GM12878 (cell line): ENCODE measurements at regions not wholly inside any gene's neighbourhood (a gene's known extent, or its start where the extent isn't known, plus 50 kb on each side); places are given as distances from the start of the nearest gene placed in this dataset.

ENCODE experiments used
- ATAC-seq: fragments of 200-7000 bp; cut with Tn5 transposase; 3 replicates; pipeline ENCODE4 v1.9.1; 2020; ENCODE audit warnings: mild to moderate bottlenecking, moderate library complexity
- BruUV-seq: library from RNA; stranded (reverse); fragments of 400-500 nt; replicated peaks from 2 replicates; lab custom pipeline; 2021; lab: Mats Ljungman, UMichigan
- CTCF ChIA-PET: fragments of 300-600 bp; sonication (Branson Sonifier 250); formaldehyde crosslinking; extraction: SDS; loops from one replicate; lab custom pipeline; 2021; ENCODE audit warnings: inconsistent platforms; lab: Yijun Ruan, JAX
- POLR2A ChIA-PET: fragments of 350-600 bp; formaldehyde crosslinking; extraction: SDS; loops from one replicate; lab custom pipeline; 2021; ENCODE audit warnings: inconsistent platforms; lab: Charles Lee
- RAD21 ChIA-PET: fragments of 300-600 bp; sonication (Branson Sonifier 250); formaldehyde crosslinking; loops from one replicate; lab custom pipeline; 2023; ENCODE audit warnings: antibody characterized with exemption; ENCODE audit not compliant: unreplicated experiment; lab: Charles Lee
- SMC1A ChIA-PET: fragments of 300-600 bp; sonication (Branson Sonifier 250); formaldehyde crosslinking; loops from one replicate; lab custom pipeline; 2023; ENCODE audit not compliant: unreplicated experiment, uncharacterized antibody; lab: Charles Lee
- DNase-seq: peaks from one replicate; pipeline ENCODE4 v3.0.0-alpha.2; 2011; ENCODE audit warnings: low read depth, low spot score
- FAIRE-seq: peaks from 3 replicates; lab custom pipeline; 2011; peaks lifted over from hg19 to GRCh38; lab: Jason Lieb, UNC
- H2AFZ ChIP-seq: 2 replicates; pipeline ENCODE4 v1.6.0; 2011; ENCODE audit warnings: low read depth, low read length, control low read depth; ENCODE audit not compliant: control insufficient read depth
- H3K27ac ChIP-seq: 2 replicates; pipeline ENCODE4 v1.5.1; 2011; ENCODE audit warnings: control low read depth; ENCODE audit not compliant: control insufficient read depth, insufficient read depth
- H3K27me3 ChIP-seq, 2 experiments: replicated peaks in 1 of 2; 2 replicates each; pipeline versions ENCODE4 v1.6.0 to v1.6.1; 2011; ENCODE audit warnings: low read length in 1 of 2; ENCODE audit not compliant: control insufficient read depth in 2 of 2, insufficient read depth in 2 of 2
- H3K36me3 ChIP-seq, 2 experiments: 2 replicates each; pipeline ENCODE4 v1.5.1; 2011; ENCODE audit warnings: low read length in 1 of 2; ENCODE audit not compliant: control insufficient read depth in 2 of 2, insufficient read depth in 2 of 2
- H3K4me1 ChIP-seq: 2 replicates; pipeline ENCODE4 v1.6.1; 2011; ENCODE audit warnings: mild to moderate bottlenecking, low read length, moderate library complexity, mixed read lengths; ENCODE audit not compliant: control insufficient read depth, insufficient read depth
- H3K4me2 ChIP-seq: 2 replicates; pipeline ENCODE4 v1.6.0; 2011; ENCODE audit warnings: control low read depth; ENCODE audit not compliant: control insufficient read depth, insufficient read depth
- H3K4me3 ChIP-seq: fragments of 200-600 bp; sonication (generic); 2 replicates; pipeline ENCODE4 v1.5.1; 2016
- H3K79me2 ChIP-seq: 2 replicates; pipeline ENCODE4 v1.6.0; 2011; ENCODE audit warnings: low read length; ENCODE audit not compliant: control insufficient read depth, insufficient read depth
- H3K9ac ChIP-seq: 2 replicates; pipeline ENCODE4 v1.8.0; 2011; ENCODE audit warnings: low read length, control low read depth, mixed read lengths; ENCODE audit not compliant: control insufficient read depth, insufficient read depth
- H3K9me3 ChIP-seq: replicated peaks from 3 replicates; pipeline ENCODE4 v1.5.1; 2011; ENCODE audit warnings: mild to moderate bottlenecking, low read length; ENCODE audit not compliant: control insufficient read depth, insufficient read depth
- H4K20me1 ChIP-seq: 2 replicates; pipeline ENCODE4 v1.6.0; 2011; ENCODE audit not compliant: control insufficient read depth, insufficient read depth
- ATF2 ChIP-seq: IDR thresholded peaks from 2 replicates; pipeline ENCODE4 v1.6.1; 2012; ENCODE audit warnings: low read length, inconsistent platforms
- CHD2 ChIP-seq: IDR thresholded peaks from 2 replicates; pipeline ENCODE4 v1.6.1; 2011; ENCODE audit warnings: low read depth, low read length, improper control_type of control experiment, borderline replicate concordance
- DPF2 ChIP-seq: fragments of 450-650 bp; IDR thresholded peaks from 2 replicates; pipeline ENCODE4 v1.6.1; 2017; ENCODE audit warnings: mild to moderate bottlenecking
- ETV6 ChIP-seq, 2 experiments: fragments of 450-650 bp in 1 of 2; IDR thresholded peaks in 1 of 2; conservative IDR thresholded peaks in 1 of 2; 2 replicates each; pipeline ENCODE4 v1.6.1; 2014; ENCODE audit warnings: antibody characterized with exemption in 1 of 2, borderline replicate concordance in 1 of 2, low read depth in 1 of 2, mild to moderate bottlenecking in 1 of 2, moderate library complexity in 1 of 2
- KDM1A ChIP-seq: fragments of 200-600 bp; sonication (generic); IDR thresholded peaks from 2 replicates; pipeline ENCODE4 v1.6.1; 2016; ENCODE audit warnings: borderline replicate concordance
- NFYA ChIP-seq: IDR thresholded peaks from 2 replicates; pipeline ENCODE4 v1.6.1; 2011; ENCODE audit warnings: low read depth, mild to moderate bottlenecking, low read length, improper control_type of control experiment, borderline replicate concordance
- PAX8 ChIP-seq: fragments of 450-650 bp; IDR thresholded peaks from 2 replicates; pipeline ENCODE4 v1.6.1; 2017; ENCODE audit warnings: mild to moderate bottlenecking, moderate library complexity
- RAD51 ChIP-seq: fragments of 450-650 bp; IDR thresholded peaks from 2 replicates; pipeline ENCODE4 v1.6.1; 2016; ENCODE audit warnings: moderate library complexity, mild to moderate bottlenecking, inconsistent platforms
- REST ChIP-seq: IDR thresholded peaks from 2 replicates; pipeline ENCODE4 v1.6.1; 2012; ENCODE audit warnings: mild to moderate bottlenecking, low read depth, low read length
- RUNX3 ChIP-seq: IDR thresholded peaks from 2 replicates; pipeline ENCODE4 v1.6.1; 2012; ENCODE audit warnings: low read length, inconsistent platforms
- STAT1 ChIP-seq: fragments of 450-650 bp; conservative IDR thresholded peaks from 2 replicates; pipeline ENCODE4 v1.6.1; 2014; ENCODE audit warnings: antibody characterized with exemption, mild to moderate bottlenecking
- TBL1XR1 ChIP-seq: IDR thresholded peaks from 2 replicates; pipeline ENCODE4 v1.6.1; 2012; ENCODE audit warnings: low read depth, low read length, improper control_type of control experiment
- ZNF217 ChIP-seq: fragments of 450-650 bp; IDR thresholded peaks from 2 replicates; pipeline ENCODE4 v1.6.1; 2017; ENCODE audit warnings: antibody characterized with exemption, mild to moderate bottlenecking
- WGBS: methylation state at CpG from one replicate; pipeline ENCODE4 v1.1.6; 2016; ENCODE audit warnings: low lambda C conversion rate; ENCODE audit not compliant: insufficient replicate concordance, insufficient coverage; ENCODE audit errors: missing lambda C conversion rate; 5-methylcytosine and 5-hydroxymethylcytosine counted together
- in situ Hi-C: fragments of 300-500 bp; cut with MboI; formaldehyde crosslinking; loops from 9 replicates; pipeline ENCODE4 v1.14.3; 2018; ENCODE audit warnings: mixed read lengths
- intact Hi-C: fragments of 100-400 bp; cut with micrococcal nuclease; formaldehyde crosslinking; loops from one replicate; pipeline ENCODE4 v1.14.2; 2022; ENCODE audit not compliant: unreplicated experiment

- Histone ChIP-seq H4K20me1 (no peaks in the 10 kb centered on the region), H3K36me3 (no peaks in the 10 kb centered on the region), H3K4me3 (no peak overlapping the region), H3K27ac (no peak overlapping the region), H3K9me3 (no peaks in the 10 kb centered on the region), H3K9ac (no peak overlapping the region), H2AFZ (no peak overlapping the region), H3K27me3 (no peaks in the 10 kb centered on the region; a peak in 1 of 4 replicates), H3K4me1 (no peaks in the 10 kb centered on the region), H3K4me2 (no peak overlapping the region), H3K79me2 (no peaks in the 10 kb centered on the region)
- ChIA-PET SMC1A (no interaction called here), RAD21 (no interaction called here), CTCF (no interaction called here), POLR2A (no interaction called here)
- in situ Hi-C loops = no loop called here
- ATAC-seq = no peak
- BruUV-seq = no TSS peak
- no peak for FAIRE-seq
- intact Hi-C loops = no loop called here
- DNase-seq = no peak
- whole genome bisulfite sequencing = 0% methylated on average over 1 of the region's 1 CpG
- no peak for TF ChIP-seq PAX8
- TF ChIP-seq CHD2 = no peak
- no peak for TF ChIP-seq NFYA
- TF ChIP-seq RUNX3 = no peak
- no peak for TF ChIP-seq RAD51
- no peak for TF ChIP-seq ETV6 (conservative IDR thresholded peaks at IDR 0.05 in 1 of 2, IDR thresholded peaks at IDR 0.05 in 1 of 2; ENCODE audit: borderline replicate concordance in 1 of 2, low read depth in 1 of 2)
- TF ChIP-seq KDM1A = no peak
- no peak for TF ChIP-seq STAT1
- no peak for TF ChIP-seq ATF2
- TF ChIP-seq TBL1XR1 = no peak
- TF ChIP-seq REST = no peak
- TF ChIP-seq ZNF217 = no peak
- TF ChIP-seq DPF2 = no peak
These were observed 65.9 kb upstream of the GJA5 start for GRCh38 chr1:147826259-147826658.
